ENCODE measurements at regions not wholly inside any gene's neighbourhood (a gene's known extent, or its start where the extent isn't known, plus 50 kb on each side); places are given as distances from the start of the nearest gene placed in this dataset.

DNA sequence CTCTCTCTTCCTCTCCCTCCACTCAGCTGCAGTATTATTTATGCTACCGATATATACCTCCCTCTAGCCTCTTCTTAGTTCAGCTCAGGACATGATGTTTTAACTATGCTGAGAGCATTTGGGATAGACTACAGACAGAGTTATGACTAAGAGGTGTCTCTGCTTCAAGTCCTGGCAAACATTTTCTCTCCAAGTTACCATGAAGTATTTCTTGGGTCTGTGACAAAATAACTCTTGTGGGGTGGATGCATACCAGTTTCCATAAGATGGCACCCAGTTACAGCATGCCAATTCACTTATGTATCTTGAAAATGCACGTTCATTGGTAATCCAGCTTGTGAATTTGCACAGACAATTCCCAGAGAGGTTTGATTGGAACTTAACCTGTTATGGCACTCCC is 737.6 kb downstream of the SLC4A3 start:
- TF ChIP-seq, protein P1, sequence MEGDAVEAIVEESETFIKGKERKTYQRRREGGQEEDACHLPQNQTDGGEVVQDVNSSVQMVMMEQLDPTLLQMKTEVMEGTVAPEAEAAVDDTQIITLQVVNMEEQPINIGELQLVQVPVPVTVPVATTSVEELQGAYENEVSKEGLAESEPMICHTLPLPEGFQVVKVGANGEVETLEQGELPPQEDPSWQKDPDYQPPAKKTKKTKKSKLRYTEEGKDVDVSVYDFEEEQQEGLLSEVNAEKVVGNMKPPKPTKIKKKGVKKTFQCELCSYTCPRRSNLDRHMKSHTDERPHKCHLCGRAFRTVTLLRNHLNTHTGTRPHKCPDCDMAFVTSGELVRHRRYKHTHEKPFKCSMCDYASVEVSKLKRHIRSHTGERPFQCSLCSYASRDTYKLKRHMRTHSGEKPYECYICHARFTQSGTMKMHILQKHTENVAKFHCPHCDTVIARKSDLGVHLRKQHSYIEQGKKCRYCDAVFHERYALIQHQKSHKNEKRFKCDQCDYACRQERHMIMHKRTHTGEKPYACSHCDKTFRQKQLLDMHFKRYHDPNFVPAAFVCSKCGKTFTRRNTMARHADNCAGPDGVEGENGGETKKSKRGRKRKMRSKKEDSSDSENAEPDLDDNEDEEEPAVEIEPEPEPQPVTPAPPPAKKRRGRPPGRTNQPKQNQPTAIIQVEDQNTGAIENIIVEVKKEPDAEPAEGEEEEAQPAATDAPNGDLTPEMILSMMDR (IDR thresholded peaks at IDR 0.05): no peak
- TF ChIP-seq POLR2AphosphoS5 (IDR thresholded peaks at IDR 0.05): no peak
- no peak for TF ChIP-seq POLR2A (IDR thresholded peaks at IDR 0.05)
- TF ChIP-seq EP300 (IDR thresholded peaks at IDR 0.05): no peak
